ENCODE measurements at regions not wholly inside any gene's neighbourhood (a gene's known extent, or its start where the extent isn't known, plus 50 kb on each side); places are given as distances from the start of the nearest gene placed in this dataset.

- FAIRE-seq: no peak
Observed at GRCh38 chr12:42698213-42698612, 108.7 kb upstream of the PRICKLE1 start.

GRCh38 chr12:42696406-42697149 lies 107.0 kb upstream of the PRICKLE1 start:
- FAIRE-seq: no peak

- no peak for FAIRE-seq
Observed at GRCh38 chr12:42695490-42695995, 106.0 kb upstream of the PRICKLE1 start.

DNA sequence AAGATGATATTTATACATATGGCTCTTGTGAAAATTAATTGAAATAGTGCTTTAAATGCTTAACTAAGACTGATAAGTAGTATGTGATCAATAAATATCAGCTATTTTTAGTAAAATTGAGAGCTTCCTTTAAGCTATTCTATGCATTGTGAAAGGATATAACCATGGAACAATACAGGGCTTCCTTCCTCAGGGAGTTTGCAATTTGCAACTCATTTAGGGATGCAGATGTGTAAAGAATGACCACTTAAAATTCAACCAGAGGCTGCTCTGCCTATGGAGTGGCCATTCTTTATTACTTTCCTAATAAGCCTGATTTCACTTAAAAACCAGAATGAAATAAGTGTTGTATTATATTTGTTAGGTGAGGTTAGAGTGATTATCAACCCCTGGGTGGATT lies 103.2 kb upstream of the PRICKLE1 start:
- no peak for FAIRE-seq

DNA sequence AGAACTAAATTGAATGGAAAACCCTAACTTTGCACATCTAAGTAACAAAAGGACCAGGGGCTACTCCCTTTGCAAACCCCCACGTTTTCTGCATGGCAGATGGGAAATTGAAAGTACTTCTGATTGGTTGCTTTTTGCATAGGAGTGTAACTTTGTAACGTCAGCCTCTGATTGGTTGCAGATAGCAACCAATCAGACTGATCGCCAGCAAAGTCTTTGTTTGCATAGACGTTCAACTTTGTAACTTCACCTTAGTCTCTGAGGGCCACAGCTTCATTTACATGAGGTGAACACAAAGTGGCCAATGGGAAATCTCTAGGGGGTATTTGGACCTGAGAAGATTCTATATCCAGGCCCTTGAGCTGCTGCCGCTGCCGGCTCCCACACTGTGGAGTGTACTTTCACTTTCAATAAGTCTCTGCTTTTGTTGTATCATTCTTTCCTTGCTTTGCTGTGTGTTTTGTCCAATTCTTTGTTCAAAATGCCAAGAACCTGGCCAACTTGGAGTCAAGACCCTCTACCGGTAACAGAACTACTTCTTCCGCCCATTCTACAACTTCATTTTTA lies 102.5 kb upstream of the PRICKLE1 start:
- no peak for FAIRE-seq

- FAIRE-seq: no peak
Observed at GRCh38 chr12:42690264-42690663, 100.7 kb upstream of the PRICKLE1 start.

- FAIRE-seq: no peak
Observed at GRCh38 chr12:42689699-42690098, 100.2 kb upstream of the PRICKLE1 start.

GRCh38 chr12:42686514-42687172 lies 97.1 kb upstream of the PRICKLE1 start:
- no peak for FAIRE-seq

DNA sequence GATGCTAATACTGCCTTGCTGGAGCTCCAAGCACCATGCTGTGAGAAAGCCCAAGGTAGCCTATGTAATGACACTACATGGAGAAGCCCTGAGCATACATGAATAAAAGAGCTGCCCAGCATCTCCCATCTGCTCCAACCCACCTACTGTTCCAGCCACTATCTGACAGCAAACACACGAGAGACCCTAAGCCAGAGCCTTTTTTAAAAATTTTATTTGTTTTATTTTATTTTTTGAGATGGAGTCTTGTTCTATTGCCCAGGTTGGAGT lies 95.2 kb upstream of the PRICKLE1 start:
- FAIRE-seq: no peak

DNA sequence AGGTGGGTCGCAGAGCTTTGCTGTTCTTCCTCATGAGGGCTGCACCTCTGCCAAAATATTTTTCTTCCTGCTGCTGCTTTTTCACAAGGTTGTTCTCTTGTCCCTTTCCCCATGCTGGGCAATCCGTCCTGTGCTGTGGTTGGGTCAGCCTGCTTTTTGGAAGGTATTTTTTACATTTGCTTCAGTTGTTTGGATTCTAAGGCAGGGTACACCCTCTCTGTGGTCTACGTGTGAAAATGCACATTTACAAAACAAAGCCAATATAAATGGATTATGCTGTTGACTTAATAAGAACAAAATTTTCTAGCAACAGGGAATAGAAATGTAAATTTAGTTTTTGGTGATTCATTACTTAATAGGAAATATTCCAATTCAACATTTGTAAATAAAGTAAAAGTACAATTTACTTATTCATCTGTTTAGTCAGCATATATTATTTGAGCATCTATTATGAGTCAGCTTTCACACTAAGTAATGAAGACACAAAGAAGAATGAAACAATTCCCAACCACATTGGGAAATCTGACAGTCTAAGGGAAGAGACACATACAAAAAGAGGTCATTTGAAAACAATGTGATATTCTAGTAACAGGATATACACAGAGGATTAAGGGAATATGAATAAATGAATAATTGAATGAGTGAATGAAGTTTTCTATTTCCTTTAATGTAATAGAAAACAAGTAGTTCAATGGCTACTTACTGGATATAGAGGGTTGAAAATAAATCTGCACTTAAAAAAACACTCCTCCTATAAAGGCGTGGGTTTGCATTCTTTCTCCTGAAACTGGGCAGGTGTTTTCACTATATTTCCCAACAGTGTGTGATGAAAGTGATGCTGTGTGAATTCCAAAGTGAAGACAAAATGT lies 94.6 kb upstream of the PRICKLE1 start:
- FAIRE-seq: no peak

- no peak for FAIRE-seq
Observed at GRCh38 chr12:42683266-42683665, 93.7 kb upstream of the PRICKLE1 start.

- FAIRE-seq: no peak
Observed at GRCh38 chr12:42679466-42679865, 89.9 kb upstream of the PRICKLE1 start.

- no peak for FAIRE-seq
Observed at GRCh38 chr12:42677461-42677860, 87.9 kb upstream of the PRICKLE1 start.

DNA sequence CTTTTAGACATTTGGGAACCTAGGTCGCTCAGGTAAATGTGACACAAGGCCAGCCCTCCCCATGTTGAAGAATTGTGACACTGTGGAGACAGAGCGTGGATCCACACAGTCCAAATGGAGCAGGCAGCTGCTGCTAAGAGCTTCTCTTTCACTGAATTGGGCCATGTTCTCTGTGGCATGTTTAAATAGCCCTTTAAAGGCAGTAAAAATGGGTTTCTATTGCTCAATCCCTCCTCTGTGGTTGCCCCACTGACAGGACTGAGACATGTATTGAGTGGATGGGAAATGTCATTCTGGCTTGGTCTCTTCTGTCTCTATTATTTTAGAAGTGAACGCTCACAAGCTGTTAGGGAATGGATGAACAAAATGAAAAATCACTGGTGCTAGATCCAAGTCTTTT lies 84.0 kb upstream of the PRICKLE1 start:
- FAIRE-seq: no peak

GRCh38 chr12:42670719-42671118 lies 81.2 kb upstream of the PRICKLE1 start:
- no peak for FAIRE-seq

DNA sequence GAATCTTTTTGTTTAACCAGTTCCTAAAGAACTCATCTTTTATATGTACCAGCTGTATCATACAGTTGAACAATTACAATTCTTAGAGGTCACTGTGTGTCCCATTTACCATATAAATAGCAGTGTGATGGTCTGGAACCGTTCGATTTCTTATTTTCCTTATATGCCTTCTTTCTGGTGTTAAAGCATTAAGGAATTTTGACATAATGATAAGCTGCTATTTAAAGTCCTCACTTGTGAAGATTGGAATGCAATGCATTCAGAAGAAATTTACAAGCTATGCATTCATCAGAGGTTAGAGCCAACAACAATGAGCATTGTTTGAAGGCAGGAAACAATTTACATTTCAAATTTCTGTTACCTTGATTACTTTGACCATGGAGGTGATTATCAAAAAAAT lies 80.0 kb upstream of the PRICKLE1 start:
- FAIRE-seq: no peak

- FAIRE-seq: no peak
Observed at GRCh38 chr12:42666671-42667243, 77.2 kb upstream of the PRICKLE1 start.

GRCh38 chr12:42663621-42664020 lies 74.1 kb upstream of the PRICKLE1 start:
- no peak for FAIRE-seq

GRCh38 chr12:42660968-42661937 lies 71.7 kb upstream of the PRICKLE1 start:
- no peak for FAIRE-seq

GRCh38 chr12:42660117-42660516 lies 70.6 kb upstream of the PRICKLE1 start:
- no peak for FAIRE-seq

- FAIRE-seq: no peak
Observed at GRCh38 chr12:42652048-42652447, 62.5 kb upstream of the PRICKLE1 start.

GRCh38 chr12:42648061-42648460 lies 58.5 kb upstream of the PRICKLE1 start:
- no peak for FAIRE-seq

All from G401.6 (cell line).